Hematopoietic multipotent progenitor cell treated with erythropoietin and hydrocortisone succinate and interleukin-3 and kit ligand, for 15 days (in vitro differentiated cells): ENCODE measurements at regions not wholly inside any gene's neighbourhood (a gene's known extent, or its start where the extent isn't known, plus 50 kb on each side); places are given as distances from the start of the nearest gene placed in this dataset.

Source experiments
- DNase-seq: peaks from one replicate; pipeline ENCODE4 v3.0.0-alpha.2; 2015; ENCODE audit warnings: low spot score

DNA sequence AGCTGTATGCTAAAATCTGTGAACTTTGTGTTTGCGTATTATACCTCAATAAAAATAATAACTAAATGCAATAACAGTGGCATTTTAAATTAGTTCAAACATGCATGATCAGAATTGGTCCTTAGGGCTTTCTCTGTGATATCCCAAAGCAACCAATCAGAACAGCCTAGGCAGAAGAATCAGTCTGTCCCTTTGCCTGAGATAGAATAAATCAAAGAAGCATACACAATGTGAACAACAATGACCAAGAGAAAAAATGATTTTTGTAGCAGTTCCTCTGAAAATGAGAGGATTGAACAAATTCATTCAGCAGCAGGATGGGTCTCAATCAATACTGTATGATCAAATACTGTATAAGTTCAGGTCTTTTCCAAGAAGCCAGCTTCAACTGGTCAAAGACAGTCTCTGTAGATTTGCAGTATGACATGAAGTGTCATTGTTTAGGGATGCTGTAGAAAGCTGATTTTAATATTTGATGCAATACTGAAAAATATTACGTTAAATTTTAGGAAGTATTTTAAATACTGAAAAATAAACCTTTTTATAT is 1071.6 kb downstream of the AGBL1 start:
- DNase-seq, result no peak

DNA sequence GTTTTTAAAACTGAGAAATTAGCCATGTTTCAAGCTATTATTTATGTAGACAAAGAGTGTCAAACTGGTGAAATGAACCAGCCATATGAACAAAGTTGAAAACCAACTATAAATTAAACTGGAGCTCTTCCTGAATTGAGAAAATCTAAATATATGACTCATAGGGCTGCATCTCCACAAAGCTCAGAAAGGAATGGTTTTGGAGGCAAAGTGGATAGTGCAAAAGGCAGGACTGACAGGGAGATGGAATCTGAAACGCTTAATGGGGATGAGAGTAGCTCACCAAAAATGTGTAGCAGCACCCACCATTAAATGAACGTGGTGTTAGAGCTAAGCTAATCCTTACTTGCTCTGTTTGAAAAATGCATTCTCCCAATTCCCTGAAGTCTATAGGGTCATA is 1066.0 kb downstream of the AGBL1 start:
- no peak for DNase-seq

GRCh38 chr15:87144775-87145174 is 1065.1 kb downstream of the AGBL1 start:
- DNase-seq, result no peak

DNA sequence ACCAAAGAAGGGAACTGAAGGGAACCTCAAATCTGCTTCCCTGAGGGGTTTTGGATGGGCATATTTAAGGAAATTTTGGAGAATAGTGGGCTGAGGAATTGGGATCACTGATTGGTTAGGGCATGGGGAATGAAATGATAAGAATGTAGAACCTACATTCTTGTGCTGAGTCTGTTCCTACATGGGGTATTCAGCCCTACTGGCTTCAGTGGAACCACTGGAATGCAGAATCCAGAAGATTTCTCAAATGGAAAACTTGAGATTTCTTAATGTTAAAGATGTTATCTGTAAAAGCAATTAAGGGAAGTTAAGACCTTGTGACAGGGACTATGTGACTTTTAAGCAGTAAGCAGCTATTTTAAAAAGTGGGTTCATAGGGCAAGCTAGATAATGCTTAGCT is 1062.4 kb downstream of the AGBL1 start:
- DNase-seq, result no peak

- DNase-seq, result no peak
Measured at GRCh38 chr15:87135109-87135508, 1055.4 kb downstream of the AGBL1 start.

DNA sequence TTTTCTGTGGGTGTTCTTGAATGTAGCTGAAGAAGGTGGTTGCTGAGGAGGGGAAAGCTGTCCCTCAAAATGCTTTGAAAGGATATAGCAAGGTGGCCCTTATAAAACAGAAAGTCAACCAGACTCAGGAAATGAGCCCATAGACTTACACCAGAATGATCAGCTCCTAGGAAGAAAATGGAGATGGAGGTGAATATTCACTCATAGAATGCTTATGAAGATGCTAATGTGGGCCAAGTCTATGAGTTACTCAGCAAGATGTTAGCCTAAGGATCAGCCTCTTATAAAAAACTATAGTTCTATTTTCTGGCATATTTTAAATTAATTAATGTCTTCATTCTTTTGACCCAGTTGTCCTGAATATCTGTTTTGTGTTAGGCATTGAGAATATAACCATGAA is 1054.0 kb downstream of the AGBL1 start:
- no peak for DNase-seq

DNA sequence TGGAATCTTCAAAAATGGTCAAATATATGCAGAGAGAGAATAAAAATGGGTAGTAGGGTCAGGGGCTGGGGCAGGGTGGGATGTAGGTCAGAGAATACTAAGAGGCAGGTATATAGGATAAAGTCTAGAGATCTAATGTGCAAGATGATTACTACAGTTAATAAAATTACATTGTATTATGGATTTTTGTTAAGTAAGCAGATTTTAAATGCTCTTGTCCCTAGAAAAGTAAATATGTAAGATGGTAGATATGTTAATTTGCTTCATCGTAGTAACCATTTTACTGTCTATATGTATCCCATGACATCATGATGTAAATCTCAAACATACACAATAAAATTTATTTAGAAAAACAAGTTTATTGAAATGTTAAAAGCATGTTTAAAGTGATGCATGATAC is 1051.4 kb downstream of the AGBL1 start:
- no peak for DNase-seq

DNA sequence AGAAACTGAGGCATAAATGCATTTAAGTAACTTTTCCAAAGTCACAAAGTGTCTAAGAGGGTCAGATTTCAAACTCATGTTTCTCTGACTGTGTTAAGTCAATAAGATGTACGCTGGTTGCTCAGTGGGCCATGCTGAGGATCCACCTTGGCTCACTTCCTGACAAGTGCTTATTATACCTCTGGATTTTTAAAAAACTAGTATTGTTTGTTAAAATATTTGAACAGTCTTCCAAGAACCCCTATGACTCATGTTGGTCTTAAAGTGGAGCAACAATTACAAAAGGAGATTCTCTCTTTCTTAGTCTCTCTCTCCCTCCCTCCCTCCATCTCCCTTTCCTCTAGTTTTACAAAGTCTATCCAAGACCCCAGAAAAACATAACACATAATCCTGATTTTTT is 1050.2 kb downstream of the AGBL1 start:
- no peak for DNase-seq

DNA sequence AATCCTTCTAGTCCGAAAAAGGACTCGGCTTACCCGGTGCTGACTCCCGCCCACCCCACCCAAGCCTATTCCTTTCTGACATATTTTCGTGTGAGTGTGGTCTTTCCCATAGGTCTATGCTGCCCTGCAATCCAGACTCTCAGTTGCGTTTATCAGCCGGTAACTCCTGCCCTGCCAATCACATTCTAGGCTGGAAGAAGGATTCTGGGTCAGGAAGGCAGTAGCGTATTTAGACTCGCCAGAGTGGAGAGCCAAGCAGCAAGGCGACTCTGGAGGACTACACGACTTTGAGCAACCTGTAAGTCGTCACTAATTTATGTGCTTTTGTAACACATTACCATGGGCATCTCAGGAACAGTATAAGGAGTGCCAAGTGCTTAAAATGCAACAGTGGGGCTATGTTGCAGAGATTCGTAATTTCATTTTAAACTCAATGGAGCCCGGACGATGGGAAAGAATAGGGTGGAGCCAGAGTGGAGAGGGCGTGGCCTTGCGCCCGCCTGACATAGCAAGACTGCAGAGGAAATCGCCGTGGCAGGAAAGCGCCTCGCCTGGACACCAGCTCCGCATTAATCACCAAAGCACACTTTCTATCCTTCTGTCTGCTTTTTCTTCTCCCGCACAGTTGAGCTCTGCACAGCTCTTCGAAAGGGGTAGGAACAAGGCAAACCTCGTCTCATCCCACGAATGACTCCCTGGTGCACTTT is 1044.2 kb downstream of the AGBL1 start:
- DNase-seq, result no peak

DNA sequence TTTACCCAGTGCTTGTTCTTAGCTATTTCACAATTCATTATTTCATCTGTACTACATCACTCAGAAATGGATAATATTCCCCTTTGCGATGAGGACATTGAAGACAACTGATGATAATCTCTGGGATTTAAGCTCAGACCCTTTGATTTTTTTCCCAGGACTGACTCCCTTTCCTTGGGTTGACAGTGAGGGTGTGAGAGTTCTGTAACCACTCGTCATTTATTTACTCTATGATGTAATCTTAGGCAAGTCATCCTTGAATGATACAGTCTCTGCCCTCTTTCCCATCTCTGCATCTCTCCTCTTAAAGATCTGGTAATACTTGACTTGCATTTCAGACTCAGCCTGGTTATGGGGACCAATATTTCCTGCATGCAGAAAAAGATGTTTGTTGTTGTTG is 1041.7 kb downstream of the AGBL1 start:
- no peak for DNase-seq

DNA sequence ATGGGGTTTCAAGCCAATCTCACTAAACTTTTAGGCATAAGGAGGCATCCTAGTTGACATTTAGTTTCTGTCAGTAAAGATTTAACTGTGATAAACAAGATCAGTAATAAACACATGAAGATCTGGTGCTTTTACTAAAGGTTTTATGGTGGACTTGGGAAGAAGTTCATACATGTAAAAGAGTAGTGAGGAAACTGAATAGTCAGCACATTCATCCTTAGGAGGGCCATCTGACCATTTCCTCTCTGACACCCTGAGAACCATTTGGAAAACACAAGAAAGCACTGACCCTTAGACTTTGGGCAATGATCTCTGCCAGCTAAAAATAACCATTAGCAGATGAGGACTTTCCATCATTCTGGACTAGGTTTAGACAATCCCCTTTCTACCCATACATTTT is 1040.9 kb downstream of the AGBL1 start:
- DNase-seq, result no peak

- no peak for DNase-seq
Measured at GRCh38 chr15:87118846-87119245, 1039.2 kb downstream of the AGBL1 start.

DNA sequence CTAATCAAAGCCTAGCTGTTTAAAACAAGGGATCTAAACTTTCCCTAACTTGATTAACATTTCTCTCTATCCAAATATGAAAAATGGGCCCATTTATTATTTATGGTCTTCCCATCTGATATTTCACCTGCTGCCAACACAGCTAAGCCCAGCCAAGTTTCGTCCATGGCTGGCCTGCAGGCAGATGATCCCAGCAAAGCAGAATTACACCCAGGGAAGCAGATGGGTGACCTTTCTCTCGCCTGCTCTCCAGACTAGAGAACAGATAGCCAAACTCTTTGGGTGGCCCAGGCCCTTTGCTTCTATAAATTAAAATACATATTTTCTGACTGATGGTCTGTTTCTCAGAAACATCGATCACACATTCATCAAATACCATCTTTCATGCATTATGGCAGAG is 1038.8 kb downstream of the AGBL1 start:
- no peak for DNase-seq

DNA sequence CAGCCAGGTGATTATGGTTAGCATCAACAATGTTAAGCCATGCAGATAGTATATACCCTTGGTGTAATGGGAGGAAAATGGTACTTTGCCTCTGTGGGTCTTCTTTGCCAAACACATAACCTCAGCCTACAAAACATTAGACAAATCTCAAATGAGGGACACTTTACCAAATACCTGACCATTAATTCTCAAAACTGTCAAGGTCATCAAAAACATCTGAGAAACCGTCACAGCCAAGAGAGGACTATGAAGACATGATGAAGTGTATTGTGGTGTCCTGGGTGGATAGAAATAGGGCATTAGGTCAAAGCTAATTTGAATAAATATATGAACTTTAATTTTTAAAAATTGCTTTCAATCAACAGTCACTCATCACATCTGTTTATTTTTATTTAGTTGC is 1036.1 kb downstream of the AGBL1 start:
- DNase-seq, result no peak

DNA sequence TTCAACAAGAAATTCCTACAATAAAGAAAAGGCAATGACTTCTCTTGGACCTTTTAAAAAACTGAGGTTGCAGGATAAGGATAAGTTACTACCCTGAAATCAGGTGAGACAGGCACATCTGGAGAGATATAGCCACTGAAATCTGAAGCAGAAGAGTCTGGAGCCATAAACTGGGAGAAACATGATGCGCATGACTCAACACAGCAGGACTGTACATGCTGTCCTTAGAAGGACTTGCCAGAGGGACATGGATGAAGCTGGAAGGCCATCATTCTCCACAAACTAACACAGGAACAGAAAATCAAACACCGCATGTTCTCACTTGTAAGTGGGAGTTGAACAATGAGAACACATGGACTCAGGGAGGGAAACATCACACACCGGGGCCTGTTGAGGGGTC is 1020.2 kb downstream of the AGBL1 start:
- no peak for DNase-seq

- no peak for DNase-seq
Measured at GRCh38 chr15:87089551-87089950, 1009.9 kb downstream of the AGBL1 start.

DNA sequence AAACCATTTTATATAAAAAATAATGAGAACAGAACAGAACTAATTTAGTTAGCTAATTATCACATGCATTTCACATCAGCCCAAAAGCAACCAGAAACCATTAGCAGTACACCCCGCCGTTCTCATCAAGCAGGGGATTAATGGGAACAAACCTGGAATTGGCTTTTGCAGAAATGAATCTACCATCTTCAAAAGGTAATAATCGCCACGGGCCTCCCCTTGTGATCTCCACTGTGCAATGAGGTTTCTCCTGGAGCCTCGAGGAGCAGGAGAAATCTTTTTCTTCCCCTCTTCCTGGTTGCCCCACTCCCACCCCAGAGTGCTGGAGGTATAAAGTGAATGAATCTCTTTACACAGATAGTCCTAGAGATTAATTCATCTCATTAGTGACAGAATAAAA is 1003.5 kb downstream of the AGBL1 start:
- DNase-seq, result no peak

DNA sequence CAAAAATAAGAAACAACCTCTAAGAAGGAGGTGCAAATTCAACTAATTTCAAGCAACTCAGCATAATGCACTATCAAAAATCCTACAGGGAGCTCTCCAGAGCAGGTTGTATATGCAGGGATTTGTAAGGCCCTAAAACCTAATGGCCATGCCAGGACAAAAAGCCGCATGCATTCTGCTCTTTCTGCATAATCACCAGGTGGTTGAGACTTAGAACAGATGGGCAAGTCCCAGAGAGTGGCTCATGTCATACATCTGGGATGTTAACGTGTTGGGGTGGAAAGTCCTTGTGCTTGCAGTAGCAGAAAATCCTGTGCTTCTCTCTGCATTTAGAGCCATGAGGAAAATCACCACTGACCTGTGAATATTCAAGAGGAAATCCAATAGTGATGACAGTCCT is 1002.9 kb downstream of the AGBL1 start:
- DNase-seq, result no peak

- DNase-seq, result no peak
Measured at GRCh38 chr15:87080547-87080946, 1000.9 kb downstream of the AGBL1 start.
